GM23338 (cell line): ENCODE measurements at regions not wholly inside any gene's neighbourhood (a gene's known extent, or its start where the extent isn't known, plus 50 kb on each side); places are given as distances from the start of the nearest gene placed in this dataset.

ENCODE experiments used
- CTCF ChIP-seq, 2 experiments: fragments of 200-600 bp in 1 of 2; sonication (generic) in 1 of 2; conservative IDR thresholded peaks; 2 replicates each; pipeline versions ENCODE4 v1.5.1 to v1.6.1; 2016 to 2017; ENCODE audit warnings: antibody characterized with exemption in 2 of 2, low read depth in 2 of 2, mild to moderate bottlenecking in 2 of 2, moderate library complexity in 1 of 2
- EZH2phosphoT487 ChIP-seq: fragments of 200-600 bp; sonication (generic); IDR thresholded peaks from one replicate; pipeline ENCODE4 v1.8.1; 2018; ENCODE audit warnings: antibody characterized with exemption; ENCODE audit not compliant: unreplicated experiment
- POLR2AphosphoS5 ChIP-seq: IDR thresholded peaks from 2 replicates; pipeline ENCODE4 v1.6.1; 2016; ENCODE audit warnings: antibody characterized with exemption, low read depth
- REST ChIP-seq: IDR thresholded peaks from one replicate; pipeline ENCODE4 v1.6.1; 2018; ENCODE audit warnings: antibody characterized with exemption; ENCODE audit not compliant: unreplicated experiment
- ZNF114 ChIP-seq: fragments of 250-450 bp; sonication (Bioruptor Pico); IDR thresholded peaks from 2 replicates; pipeline ENCODE4 v1.5.0; 2020; ENCODE audit warnings: mild to moderate bottlenecking, moderate library complexity

GRCh38 chr13:79097201-79097600 lies 308.9 kb downstream of the RBM26 start:
- no peak for TF ChIP-seq CTCF (conservative IDR thresholded peaks at IDR 0.05; ENCODE audit: low read depth in 2 of 2)
- TF ChIP-seq REST, result no peak
- no peak for TF ChIP-seq EZH2phosphoT487
- no peak for TF ChIP-seq POLR2AphosphoS5
- no peak for TF ChIP-seq ZNF114
